ENCODE measurements at regions not wholly inside any gene's neighbourhood (a gene's known extent, or its start where the extent isn't known, plus 50 kb on each side); places are given as distances from the start of the nearest gene placed in this dataset.

DNA sequence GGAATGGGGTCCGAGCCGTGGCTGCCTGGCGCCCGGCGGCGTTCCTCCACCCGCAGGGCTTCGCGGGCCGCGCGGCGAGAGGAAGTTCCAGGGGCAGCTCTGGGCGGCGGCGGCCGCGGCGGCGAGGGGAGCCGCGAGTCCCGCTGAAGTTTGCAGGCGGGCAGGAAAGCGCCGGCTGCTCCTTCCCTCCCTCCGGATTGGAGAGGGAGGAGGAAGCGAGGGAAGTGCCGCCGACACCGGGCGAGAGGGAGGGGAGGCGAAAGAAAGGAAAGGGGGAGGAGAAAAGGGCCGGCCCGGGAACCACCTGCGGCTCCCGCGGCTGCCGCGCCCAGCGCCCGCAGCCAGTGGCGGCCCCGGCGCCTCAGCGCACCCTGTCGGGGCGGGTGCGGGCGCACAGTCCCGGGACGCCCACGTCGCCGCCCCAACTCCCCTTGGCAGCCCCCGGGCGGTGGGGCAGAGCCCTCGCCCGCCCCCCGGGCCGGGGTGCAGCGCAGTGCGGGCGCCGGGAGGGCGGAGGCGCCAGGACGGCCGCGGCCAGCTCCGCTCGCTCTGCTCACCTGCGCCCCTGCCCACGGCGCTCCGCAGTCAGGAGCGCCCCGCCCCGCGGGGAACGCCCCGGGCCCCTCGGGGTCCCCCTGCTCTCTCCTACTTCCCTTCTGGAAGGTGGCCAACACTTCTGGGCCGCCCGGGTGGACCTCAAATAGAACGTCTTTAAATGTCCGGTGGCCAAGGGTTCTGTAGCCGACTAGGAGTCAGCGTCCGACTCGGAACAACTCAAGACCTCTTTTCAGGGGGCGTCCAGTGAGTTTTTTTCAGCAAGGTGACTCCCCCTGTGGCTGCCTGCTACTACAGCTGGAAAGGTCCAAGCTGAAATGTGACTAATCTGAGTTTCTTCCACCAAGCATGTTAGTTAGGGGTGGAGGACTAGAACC lies 80.3 kb upstream of the CCDC28A start:
- peak overlapping the region in 1 of 2 donors; percentile 73 for H3K9ac ChIP-seq (ENCODE audit: low read depth in 1 of 2, low read length in 2 of 2)
- H3K36me3 ChIP-seq (ENCODE audit: control insufficient read depth in 4 of 4, insufficient read depth in 3 of 4, low read depth in 1 of 4, low read length in 3 of 4): no peaks in the 10 kb centered on the region
- DNase-seq (ENCODE audit: low spot score): peak; percentile 42
- TF ChIP-seq RXRA (IDR thresholded peaks at IDR 0.05) (no peak), TAF1 (conservative IDR thresholded peaks at IDR 0.05) (no peak), GABPA (IDR thresholded peaks at IDR 0.05 in 1 of 2, conservative IDR thresholded peaks at IDR 0.05 in 1 of 2) (no peak), FOXA2 (IDR thresholded peaks at IDR 0.05) (no peak), HNF4A (conservative IDR thresholded peaks at IDR 0.05) (no peak), HNF4G (IDR thresholded peaks at IDR 0.05) (no peak), RAD21 (IDR thresholded peaks at IDR 0.05) (no peak), YY1 (IDR thresholded peaks at IDR 0.05) (no peak)
- TF ChIP-seq, protein P1, sequence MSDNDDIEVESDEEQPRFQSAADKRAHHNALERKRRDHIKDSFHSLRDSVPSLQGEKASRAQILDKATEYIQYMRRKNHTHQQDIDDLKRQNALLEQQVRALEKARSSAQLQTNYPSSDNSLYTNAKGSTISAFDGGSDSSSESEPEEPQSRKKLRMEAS (IDR thresholded peaks at IDR 0.05): no peak
- TF ChIP-seq, protein P2, sequence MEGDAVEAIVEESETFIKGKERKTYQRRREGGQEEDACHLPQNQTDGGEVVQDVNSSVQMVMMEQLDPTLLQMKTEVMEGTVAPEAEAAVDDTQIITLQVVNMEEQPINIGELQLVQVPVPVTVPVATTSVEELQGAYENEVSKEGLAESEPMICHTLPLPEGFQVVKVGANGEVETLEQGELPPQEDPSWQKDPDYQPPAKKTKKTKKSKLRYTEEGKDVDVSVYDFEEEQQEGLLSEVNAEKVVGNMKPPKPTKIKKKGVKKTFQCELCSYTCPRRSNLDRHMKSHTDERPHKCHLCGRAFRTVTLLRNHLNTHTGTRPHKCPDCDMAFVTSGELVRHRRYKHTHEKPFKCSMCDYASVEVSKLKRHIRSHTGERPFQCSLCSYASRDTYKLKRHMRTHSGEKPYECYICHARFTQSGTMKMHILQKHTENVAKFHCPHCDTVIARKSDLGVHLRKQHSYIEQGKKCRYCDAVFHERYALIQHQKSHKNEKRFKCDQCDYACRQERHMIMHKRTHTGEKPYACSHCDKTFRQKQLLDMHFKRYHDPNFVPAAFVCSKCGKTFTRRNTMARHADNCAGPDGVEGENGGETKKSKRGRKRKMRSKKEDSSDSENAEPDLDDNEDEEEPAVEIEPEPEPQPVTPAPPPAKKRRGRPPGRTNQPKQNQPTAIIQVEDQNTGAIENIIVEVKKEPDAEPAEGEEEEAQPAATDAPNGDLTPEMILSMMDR (IDR thresholded peaks at IDR 0.05; ENCODE audit: low read depth, low read length, missing input control): peak; percentile 21
- TF ChIP-seq, protein P3, sequence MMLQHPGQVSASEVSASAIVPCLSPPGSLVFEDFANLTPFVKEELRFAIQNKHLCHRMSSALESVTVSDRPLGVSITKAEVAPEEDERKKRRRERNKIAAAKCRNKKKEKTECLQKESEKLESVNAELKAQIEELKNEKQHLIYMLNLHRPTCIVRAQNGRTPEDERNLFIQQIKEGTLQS (IDR thresholded peaks at IDR 0.05): no peak
- TF ChIP-seq, protein P4, sequence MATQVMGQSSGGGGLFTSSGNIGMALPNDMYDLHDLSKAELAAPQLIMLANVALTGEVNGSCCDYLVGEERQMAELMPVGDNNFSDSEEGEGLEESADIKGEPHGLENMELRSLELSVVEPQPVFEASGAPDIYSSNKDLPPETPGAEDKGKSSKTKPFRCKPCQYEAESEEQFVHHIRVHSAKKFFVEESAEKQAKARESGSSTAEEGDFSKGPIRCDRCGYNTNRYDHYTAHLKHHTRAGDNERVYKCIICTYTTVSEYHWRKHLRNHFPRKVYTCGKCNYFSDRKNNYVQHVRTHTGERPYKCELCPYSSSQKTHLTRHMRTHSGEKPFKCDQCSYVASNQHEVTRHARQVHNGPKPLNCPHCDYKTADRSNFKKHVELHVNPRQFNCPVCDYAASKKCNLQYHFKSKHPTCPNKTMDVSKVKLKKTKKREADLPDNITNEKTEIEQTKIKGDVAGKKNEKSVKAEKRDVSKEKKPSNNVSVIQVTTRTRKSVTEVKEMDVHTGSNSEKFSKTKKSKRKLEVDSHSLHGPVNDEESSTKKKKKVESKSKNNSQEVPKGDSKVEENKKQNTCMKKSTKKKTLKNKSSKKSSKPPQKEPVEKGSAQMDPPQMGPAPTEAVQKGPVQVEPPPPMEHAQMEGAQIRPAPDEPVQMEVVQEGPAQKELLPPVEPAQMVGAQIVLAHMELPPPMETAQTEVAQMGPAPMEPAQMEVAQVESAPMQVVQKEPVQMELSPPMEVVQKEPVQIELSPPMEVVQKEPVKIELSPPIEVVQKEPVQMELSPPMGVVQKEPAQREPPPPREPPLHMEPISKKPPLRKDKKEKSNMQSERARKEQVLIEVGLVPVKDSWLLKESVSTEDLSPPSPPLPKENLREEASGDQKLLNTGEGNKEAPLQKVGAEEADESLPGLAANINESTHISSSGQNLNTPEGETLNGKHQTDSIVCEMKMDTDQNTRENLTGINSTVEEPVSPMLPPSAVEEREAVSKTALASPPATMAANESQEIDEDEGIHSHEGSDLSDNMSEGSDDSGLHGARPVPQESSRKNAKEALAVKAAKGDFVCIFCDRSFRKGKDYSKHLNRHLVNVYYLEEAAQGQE (IDR thresholded peaks at IDR 0.05): peak; percentile 26
- TF ChIP-seq, protein P5, sequence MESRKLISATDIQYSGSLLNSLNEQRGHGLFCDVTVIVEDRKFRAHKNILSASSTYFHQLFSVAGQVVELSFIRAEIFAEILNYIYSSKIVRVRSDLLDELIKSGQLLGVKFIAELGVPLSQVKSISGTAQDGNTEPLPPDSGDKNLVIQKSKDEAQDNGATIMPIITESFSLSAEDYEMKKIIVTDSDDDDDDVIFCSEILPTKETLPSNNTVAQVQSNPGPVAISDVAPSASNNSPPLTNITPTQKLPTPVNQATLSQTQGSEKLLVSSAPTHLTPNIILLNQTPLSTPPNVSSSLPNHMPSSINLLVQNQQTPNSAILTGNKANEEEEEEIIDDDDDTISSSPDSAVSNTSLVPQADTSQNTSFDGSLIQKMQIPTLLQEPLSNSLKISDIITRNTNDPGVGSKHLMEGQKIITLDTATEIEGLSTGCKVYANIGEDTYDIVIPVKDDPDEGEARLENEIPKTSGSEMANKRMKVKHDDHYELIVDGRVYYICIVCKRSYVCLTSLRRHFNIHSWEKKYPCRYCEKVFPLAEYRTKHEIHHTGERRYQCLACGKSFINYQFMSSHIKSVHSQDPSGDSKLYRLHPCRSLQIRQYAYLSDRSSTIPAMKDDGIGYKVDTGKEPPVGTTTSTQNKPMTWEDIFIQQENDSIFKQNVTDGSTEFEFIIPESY (IDR thresholded peaks at IDR 0.05): no peak
- H3K9me3 ChIP-seq (ENCODE audit: control insufficient read depth in 4 of 4, low read length in 3 of 4): no peaks in the 10 kb centered on the region
- H3K27ac ChIP-seq (ENCODE audit: low read depth in 1 of 2, low read length in 2 of 2): peak overlapping the region; percentile 79 to 86
- peak overlapping the region; percentile 54 to 97 (median 64) for H3K4me3 ChIP-seq (ENCODE audit: low read depth in 1 of 3, low read length in 3 of 3)
- WGBS: under 1% methylated on average over 87 of the region's 92 CpGs
- no peaks in the 10 kb centered on the region for H3K27me3 ChIP-seq (ENCODE audit: control insufficient read depth in 4 of 4, insufficient read depth in 4 of 4, low read length in 3 of 4)
- peaks cover 0 to 24% (median 18%) of the 10 kb centered on the region in 4 donors for H3K4me1 ChIP-seq (ENCODE audit: control insufficient read depth in 4 of 4, insufficient read depth in 4 of 4, low read length in 3 of 4)
